Middle frontal gyrus (tissue), 1 donor: ENCODE measurements at regions not wholly inside any gene's neighbourhood (a gene's known extent, or its start where the extent isn't known, plus 50 kb on each side); places are given as distances from the start of the nearest gene placed in this dataset.

Experiments used
- DNase-seq: peaks from one replicate; pipeline ENCODE4 v3.0.0-alpha.2; 2015; ENCODE audit warnings: low spot score; ENCODE audit errors: extremely low spot score

GRCh38 chr2:204321027-204321800 lies 224.1 kb upstream of the PARD3B start:
- no peak for DNase-seq

- no peak for DNase-seq
These were observed 223.1 kb upstream of the PARD3B start for GRCh38 chr2:204321910-204322751.

GRCh38 chr2:204325468-204325867 lies 219.8 kb upstream of the PARD3B start:
- peak; percentile 50 for DNase-seq

GRCh38 chr2:204328373-204328772 lies 216.9 kb upstream of the PARD3B start:
- no peak for DNase-seq

- DNase-seq = no peak
These were observed 216.3 kb upstream of the PARD3B start for GRCh38 chr2:204329016-204329415.

- no peak for DNase-seq
These were observed 215.7 kb upstream of the PARD3B start for GRCh38 chr2:204329532-204329931.

GRCh38 chr2:204331180-204331579 lies 214.1 kb upstream of the PARD3B start:
- no peak for DNase-seq

- no peak for DNase-seq
These were observed 213.3 kb upstream of the PARD3B start for GRCh38 chr2:204331988-204332387.

- DNase-seq = no peak
These were observed 212.6 kb upstream of the PARD3B start for GRCh38 chr2:204332706-204333105.

- no peak for DNase-seq
These were observed 211.4 kb upstream of the PARD3B start for GRCh38 chr2:204333861-204334260.

GRCh38 chr2:204335451-204336058 lies 209.7 kb upstream of the PARD3B start:
- DNase-seq = no peak

GRCh38 chr2:204336153-204336744 lies 209.0 kb upstream of the PARD3B start:
- no peak for DNase-seq

- no peak for DNase-seq
These were observed 207.6 kb upstream of the PARD3B start for GRCh38 chr2:204337638-204338037.

- no peak for DNase-seq
These were observed 206.0 kb upstream of the PARD3B start for GRCh38 chr2:204339212-204339715.

- no peak for DNase-seq
These were observed 204.8 kb upstream of the PARD3B start for GRCh38 chr2:204340511-204340910.

- no peak for DNase-seq
These were observed 203.4 kb upstream of the PARD3B start for GRCh38 chr2:204341887-204342276.

GRCh38 chr2:204343685-204344084 lies 201.6 kb upstream of the PARD3B start:
- no peak for DNase-seq

- DNase-seq = no peak
These were observed 201.2 kb upstream of the PARD3B start for GRCh38 chr2:204344119-204344518.

- DNase-seq = no peak
These were observed 198.4 kb upstream of the PARD3B start for GRCh38 chr2:204346906-204347305.

GRCh38 chr2:204353823-204354222 lies 191.5 kb upstream of the PARD3B start:
- no peak for DNase-seq

- no peak for DNase-seq
These were observed 190.8 kb upstream of the PARD3B start for GRCh38 chr2:204354442-204354856.

GRCh38 chr2:204355688-204356087 lies 189.6 kb upstream of the PARD3B start:
- DNase-seq = no peak
